HepG2 (cell line): ENCODE measurements at regions not wholly inside any gene's neighbourhood (a gene's known extent, or its start where the extent isn't known, plus 50 kb on each side); places are given as distances from the start of the nearest gene placed in this dataset.

ENCODE experiments used
- YEATS2 ChIP-seq: sonication (generic); formaldehyde crosslinking; IDR thresholded peaks from 2 replicates; pipeline ENCODE4 v1.4.0; 2020; ENCODE audit warnings: missing genetic modification reagents, borderline replicate concordance
- ZNF615 ChIP-seq: sonication (generic); formaldehyde crosslinking; IDR thresholded peaks from 2 replicates; pipeline ENCODE4 v1.5.0; 2020; ENCODE audit warnings: mild to moderate bottlenecking, missing genetic modification reagents, borderline replicate concordance
- TF ChIP-seq, protein P1 (sequence below): sonication (generic); formaldehyde crosslinking; IDR thresholded peaks from 2 replicates; pipeline ENCODE4 v1.4.0; 2020; ENCODE audit warnings: missing genetic modification reagents

- TF ChIP-seq, protein P1, sequence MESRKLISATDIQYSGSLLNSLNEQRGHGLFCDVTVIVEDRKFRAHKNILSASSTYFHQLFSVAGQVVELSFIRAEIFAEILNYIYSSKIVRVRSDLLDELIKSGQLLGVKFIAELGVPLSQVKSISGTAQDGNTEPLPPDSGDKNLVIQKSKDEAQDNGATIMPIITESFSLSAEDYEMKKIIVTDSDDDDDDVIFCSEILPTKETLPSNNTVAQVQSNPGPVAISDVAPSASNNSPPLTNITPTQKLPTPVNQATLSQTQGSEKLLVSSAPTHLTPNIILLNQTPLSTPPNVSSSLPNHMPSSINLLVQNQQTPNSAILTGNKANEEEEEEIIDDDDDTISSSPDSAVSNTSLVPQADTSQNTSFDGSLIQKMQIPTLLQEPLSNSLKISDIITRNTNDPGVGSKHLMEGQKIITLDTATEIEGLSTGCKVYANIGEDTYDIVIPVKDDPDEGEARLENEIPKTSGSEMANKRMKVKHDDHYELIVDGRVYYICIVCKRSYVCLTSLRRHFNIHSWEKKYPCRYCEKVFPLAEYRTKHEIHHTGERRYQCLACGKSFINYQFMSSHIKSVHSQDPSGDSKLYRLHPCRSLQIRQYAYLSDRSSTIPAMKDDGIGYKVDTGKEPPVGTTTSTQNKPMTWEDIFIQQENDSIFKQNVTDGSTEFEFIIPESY (CRISPR knock-in tag): no peak
- TF ChIP-seq ZNF615 (CRISPR knock-in tag): no peak
- no peak for TF ChIP-seq YEATS2
Measured at GRCh38 chrX:1012678-1013300, 199.7 kb downstream of the CRLF2 start.
